Amygdala (tissue), 56 donors: ENCODE measurements at regions not wholly inside any gene's neighbourhood (a gene's known extent, or its start where the extent isn't known, plus 50 kb on each side); places are given as distances from the start of the nearest gene placed in this dataset.
"Not testable (repeated sequence)": the region's sequence is repeated elsewhere in the genome, so short reads cannot be mapped to it uniquely, and the experiment has no call there.

Experiments used
- DNase-seq, 56 donors: peaks; one replicate each; lab custom pipeline; 2025; lab: John Stamatoyannopoulos, UW

- DNase-seq: no peak
Measured at GRCh38 chr9:38198140-38198539, 129.1 kb upstream of the SHB start.

GRCh38 chr9:38196714-38197113 is 127.7 kb upstream of the SHB start:
- DNase-seq: no peak

GRCh38 chr9:38195737-38196161 is 126.7 kb upstream of the SHB start:
- DNase-seq: peak in 1 of 56 donors; percentile 4

- no peak for DNase-seq
Measured at GRCh38 chr9:38194870-38195269, 125.8 kb upstream of the SHB start.

- no peak for DNase-seq
Measured at GRCh38 chr9:38192731-38193265, 123.8 kb upstream of the SHB start.

GRCh38 chr9:38186404-38187115 is 117.5 kb upstream of the SHB start:
- DNase-seq: no peak

- DNase-seq: no peak
Measured at GRCh38 chr9:38185647-38186403, 116.8 kb upstream of the SHB start.

- no peak for DNase-seq
Measured at GRCh38 chr9:38183994-38184568, 115.1 kb upstream of the SHB start.

GRCh38 chr9:38182321-38182720 is 113.3 kb upstream of the SHB start:
- DNase-seq: no peak

- no peak for DNase-seq
Measured at GRCh38 chr9:38181866-38182265, 112.8 kb upstream of the SHB start.

- DNase-seq: no peak
Measured at GRCh38 chr9:38181232-38181631, 112.2 kb upstream of the SHB start.

GRCh38 chr9:38180656-38181055 is 111.6 kb upstream of the SHB start:
- DNase-seq: no peak

- DNase-seq: no peak
Measured at GRCh38 chr9:38179965-38180364, 110.9 kb upstream of the SHB start.

- no peak for DNase-seq
Measured at GRCh38 chr9:38178237-38178636, 109.2 kb upstream of the SHB start.

GRCh38 chr9:38177680-38178079 is 108.7 kb upstream of the SHB start:
- no peak for DNase-seq

GRCh38 chr9:38176251-38176650 is 107.2 kb upstream of the SHB start:
- DNase-seq: no peak

- DNase-seq: no peak
Measured at GRCh38 chr9:38175423-38175822, 106.4 kb upstream of the SHB start.

- DNase-seq: no peak
Measured at GRCh38 chr9:38172586-38172985, 103.6 kb upstream of the SHB start.

- DNase-seq: no peak
Measured at GRCh38 chr9:38171926-38172325, 102.9 kb upstream of the SHB start.

- no peak for DNase-seq
Measured at GRCh38 chr9:38171538-38171884, 102.5 kb upstream of the SHB start.

- DNase-seq: not testable (repeated sequence)
Measured at GRCh38 chr9:38170763-38171537, 101.9 kb upstream of the SHB start.
